Endothelial cell (in vitro differentiated cells): ENCODE measurements at regions not wholly inside any gene's neighbourhood (a gene's known extent, or its start where the extent isn't known, plus 50 kb on each side); places are given as distances from the start of the nearest gene placed in this dataset.

ENCODE experiments used
- DNase-seq: peaks from one replicate; pipeline ENCODE4 v3.0.0; 2021; ENCODE audit warnings: low spot score
- H3K27ac Mint-ChIP-seq: one replicate; pipeline ENCODE4 v1.8.0; 2021; ENCODE audit warnings: mixed read lengths, inconsistent platforms; ENCODE audit not compliant: unreplicated experiment
- H3K27me3 Mint-ChIP-seq: one replicate; pipeline ENCODE4 v1.8.0; 2021; ENCODE audit warnings: mild to moderate bottlenecking, moderate library complexity, mixed read lengths, inconsistent platforms; ENCODE audit not compliant: unreplicated experiment
- H3K36me3 Mint-ChIP-seq: one replicate; pipeline ENCODE4 v1.8.0; 2021; ENCODE audit warnings: mild to moderate bottlenecking, low read depth, mixed read lengths, inconsistent platforms; ENCODE audit not compliant: unreplicated experiment
- H3K4me1 Mint-ChIP-seq: one replicate; pipeline ENCODE4 v1.8.0; 2021; ENCODE audit warnings: mild to moderate bottlenecking, mixed read lengths, inconsistent platforms; ENCODE audit not compliant: unreplicated experiment
- H3K4me3 Mint-ChIP-seq: one replicate; pipeline ENCODE4 v1.8.0; 2021; ENCODE audit warnings: mild to moderate bottlenecking, mixed read lengths, inconsistent platforms; ENCODE audit not compliant: unreplicated experiment
- H3K9me3 Mint-ChIP-seq: one replicate; pipeline ENCODE4 v1.8.0; 2021; ENCODE audit warnings: mixed read lengths, inconsistent platforms; ENCODE audit not compliant: unreplicated experiment
- CTCF ChIP-seq: fragments of 200-600 bp; sonication (generic); IDR thresholded peaks from one replicate; pipeline ENCODE4 v1.5.0; 2021; ENCODE audit warnings: antibody characterized with exemption; ENCODE audit not compliant: unreplicated experiment

- Mint-ChIP-seq H3K36me3 (no peaks in the 10 kb centered on the region), H3K27me3 (no peaks in the 10 kb centered on the region), H3K4me3 (no peak overlapping the region), H3K4me1 (peaks cover 7% of the 10 kb centered on the region), H3K27ac (no peak overlapping the region), H3K9me3 (no peaks in the 10 kb centered on the region)
- TF ChIP-seq CTCF: no peak
- DNase-seq: no peak
Observed at GRCh38 chr14:61196034-61196433, 85.1 kb downstream of the TMEM30B start.

- no peak for TF ChIP-seq CTCF
- Mint-ChIP-seq H3K27ac (no peak overlapping the region), H3K4me3 (no peak overlapping the region), H3K36me3 (no peaks in the 10 kb centered on the region), H3K4me1 (peaks cover 8% of the 10 kb centered on the region), H3K27me3 (no peaks in the 10 kb centered on the region), H3K9me3 (no peaks in the 10 kb centered on the region)
- DNase-seq: no peak
Observed at GRCh38 chr14:61193476-61193875, 87.7 kb downstream of the TMEM30B start.

GRCh38 chr14:61192989-61193388 lies 88.1 kb downstream of the TMEM30B start:
- TF ChIP-seq CTCF: no peak
- Mint-ChIP-seq H3K27me3 (no peaks in the 10 kb centered on the region), H3K27ac (no peak overlapping the region), H3K36me3 (no peaks in the 10 kb centered on the region), H3K4me1 (peaks cover 8% of the 10 kb centered on the region), H3K4me3 (no peak overlapping the region), H3K9me3 (no peaks in the 10 kb centered on the region)
- no peak for DNase-seq

GRCh38 chr14:61191733-61192132 lies 89.4 kb downstream of the TMEM30B start:
- Mint-ChIP-seq H3K4me3 (no peak overlapping the region), H3K36me3 (no peaks in the 10 kb centered on the region), H3K9me3 (no peaks in the 10 kb centered on the region), H3K4me1 (peaks cover 8% of the 10 kb centered on the region), H3K27ac (no peak overlapping the region), H3K27me3 (no peaks in the 10 kb centered on the region)
- TF ChIP-seq CTCF: no peak
- no peak for DNase-seq

- Mint-ChIP-seq H3K4me3 (no peak overlapping the region), H3K27ac (no peak overlapping the region), H3K4me1 (peaks cover 8% of the 10 kb centered on the region), H3K9me3 (peaks cover 3% of the 10 kb centered on the region), H3K27me3 (no peaks in the 10 kb centered on the region), H3K36me3 (no peaks in the 10 kb centered on the region)
- TF ChIP-seq CTCF: no peak
- no peak for DNase-seq
Observed at GRCh38 chr14:61190341-61190740, 90.8 kb downstream of the TMEM30B start.
